ENCODE measurements at regions not wholly inside any gene's neighbourhood (a gene's known extent, or its start where the extent isn't known, plus 50 kb on each side); places are given as distances from the start of the nearest gene placed in this dataset.
A peak's percentile ranks its signal among the peaks of the same experiment; 100 is the strongest.

GRCh38 chr2:176544991-176545956 is 276.0 kb downstream of the MTX2 start:
- Histone ChIP-seq H3K4me1 (ENCODE audit: insufficient read depth, low read length) (no peaks in the 10 kb centered on the region), H3K4me3 (ENCODE audit: low read length) (no peak overlapping the region), H3K36me3 (ENCODE audit: insufficient read depth, low read length) (no peaks in the 10 kb centered on the region), H3K27ac (ENCODE audit: low read depth, low read length) (no peak overlapping the region), H3K27me3 (ENCODE audit: insufficient read depth, low read length, poor library complexity, severe bottlenecking) (peaks cover 6% of the 10 kb centered on the region), H3K9me3 (ENCODE audit: low read length) (no peaks in the 10 kb centered on the region)
- Mint-ChIP-seq H3K9me3 (no peaks in the 10 kb centered on the region), H3K27ac (no peak overlapping the region), H3K4me1 (no peaks in the 10 kb centered on the region), H3K36me3 (no peaks in the 10 kb centered on the region), H3K4me3 (no peak overlapping the region), H3K27me3 (peaks cover 8 to 33% of the 10 kb centered on the region in 2 donors)
- no peak for DNase-seq
- POLR2A ChIA-PET: no interaction called here
- CTCF ChIA-PET: interaction anchor here (1.3 kb wide), 1 partner anchor 9 kb away, joined by 6 read pairs; no protein-coding TSS in a partner anchor

GRCh38 chr2:176546550-176546949 is 277.3 kb downstream of the MTX2 start:
- Mint-ChIP-seq H3K4me3 (no peak overlapping the region), H3K27ac (no peak overlapping the region), H3K4me1 (no peaks in the 10 kb centered on the region), H3K36me3 (no peaks in the 10 kb centered on the region), H3K9me3 (no peaks in the 10 kb centered on the region), H3K27me3 (peaks cover 8 to 35% of the 10 kb centered on the region in 2 donors)
- H3K4me3 ChIP-seq (ENCODE audit: low read length): no peak overlapping the region
- H3K27me3 ChIP-seq (ENCODE audit: insufficient read depth, low read length, poor library complexity, severe bottlenecking): peaks cover 6% of the 10 kb centered on the region
- no peaks in the 10 kb centered on the region for H3K9me3 ChIP-seq (ENCODE audit: low read length)
- DNase-seq: no peak
- CTCF ChIA-PET: interaction anchor here (1.3 kb wide), 1 partner anchor 8 kb away, joined by 6 read pairs; no protein-coding TSS in a partner anchor
- no peaks in the 10 kb centered on the region for H3K4me1 ChIP-seq (ENCODE audit: insufficient read depth, low read length)
- no peaks in the 10 kb centered on the region for H3K36me3 ChIP-seq (ENCODE audit: insufficient read depth, low read length)
- POLR2A ChIA-PET: no interaction called here
- no peak overlapping the region for H3K27ac ChIP-seq (ENCODE audit: low read depth, low read length)

- H3K36me3 Mint-ChIP-seq: no peaks in the 10 kb centered on the region
- no peak for DNase-seq
- ChIA-PET CTCF (no interaction called here), POLR2A (no interaction called here)
- Histone ChIP-seq H3K9me3 (ENCODE audit: low read length) (no peaks in the 10 kb centered on the region), H3K4me1 (ENCODE audit: insufficient read depth, low read length) (peaks cover 10% of the 10 kb centered on the region), H3K4me3 (ENCODE audit: low read length) (no peak overlapping the region), H3K36me3 (ENCODE audit: insufficient read depth, low read length) (no peaks in the 10 kb centered on the region), H3K27me3 (ENCODE audit: insufficient read depth, low read length, poor library complexity, severe bottlenecking) (peaks cover 16% of the 10 kb centered on the region), H3K27ac (ENCODE audit: low read depth, low read length) (no peak overlapping the region)
- H3K9me3 Mint-ChIP-seq: no peaks in the 10 kb centered on the region
- peaks cover 19 to 60% of the 10 kb centered on the region in 2 donors for H3K27me3 Mint-ChIP-seq
- peak overlapping the region in 1 of 8 donors; percentile 3 for H3K27ac Mint-ChIP-seq
- H3K4me1 Mint-ChIP-seq: peaks cover 12 to 14% (median 12%) of the 10 kb centered on the region in 3 donors
- peak overlapping the region in 3 of 7 donors; percentile 4 to 29 (median 4) for H3K4me3 Mint-ChIP-seq
Observed at GRCh38 chr2:176552501-176553135, 283.4 kb downstream of the MTX2 start.

DNA sequence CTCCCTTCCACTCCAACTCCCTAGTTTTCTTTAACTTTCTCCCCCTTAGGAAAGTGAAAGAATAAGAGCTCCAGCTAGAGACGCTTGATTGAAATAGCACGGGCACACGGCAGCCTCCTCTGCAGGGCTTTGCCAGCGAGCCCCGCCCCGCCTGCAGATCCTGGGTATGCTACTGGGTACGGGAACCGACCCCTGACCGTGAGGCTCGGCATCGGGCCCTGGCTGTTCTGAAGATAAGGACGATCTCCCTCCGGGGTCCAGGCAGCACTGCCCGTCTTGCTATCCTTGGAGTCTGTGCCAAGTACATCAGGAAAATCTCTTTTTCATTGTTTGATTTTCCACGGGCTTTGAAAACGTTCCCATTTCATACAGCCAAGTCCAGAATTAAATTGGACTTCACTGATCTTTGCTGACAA is 284.5 kb downstream of the MTX2 start:
- peak overlapping the region; percentile 71 for H3K4me3 ChIP-seq (ENCODE audit: low read length)
- H3K27me3 Mint-ChIP-seq: peaks cover 21 to 62% of the 10 kb centered on the region in 2 donors
- peak overlapping the region; percentile 67 to 91 (median 85) for H3K4me3 Mint-ChIP-seq
- no peaks in the 10 kb centered on the region for H3K9me3 Mint-ChIP-seq
- H3K27ac Mint-ChIP-seq: no peak overlapping the region
- no peaks in the 10 kb centered on the region for H3K9me3 ChIP-seq (ENCODE audit: low read length)
- peaks cover 12 to 14% (median 12%) of the 10 kb centered on the region in 3 donors for H3K4me1 Mint-ChIP-seq
- H3K36me3 Mint-ChIP-seq: no peaks in the 10 kb centered on the region
- H3K27ac ChIP-seq (ENCODE audit: low read depth, low read length): no peak overlapping the region
- peak in 3 of 5 donors; percentile 4 to 31 (median 4) for DNase-seq
- CTCF ChIA-PET: interaction anchor here (0.9 to 1.7 kb wide), 11 partner anchors 7 to 443 kb away, joined by 3 to 16 read pairs (median 3); no protein-coding TSS in a partner anchor
- H3K4me1 ChIP-seq (ENCODE audit: insufficient read depth, low read length): peaks cover 10% of the 10 kb centered on the region
- H3K27me3 ChIP-seq (ENCODE audit: insufficient read depth, low read length, poor library complexity, severe bottlenecking): peaks cover 16% of the 10 kb centered on the region
- no peaks in the 10 kb centered on the region for H3K36me3 ChIP-seq (ENCODE audit: insufficient read depth, low read length)
- POLR2A ChIA-PET: no interaction called here

- Mint-ChIP-seq H3K9me3 (no peaks in the 10 kb centered on the region), H3K36me3 (no peaks in the 10 kb centered on the region), H3K27me3 (peaks cover 21 to 67% of the 10 kb centered on the region in 2 donors), H3K4me1 (peaks cover 12 to 14% (median 12%) of the 10 kb centered on the region in 3 donors), H3K27ac (peak overlapping the region in 3 of 8 donors; percentile 4 to 73 (median 21)), H3K4me3 (peak overlapping the region; percentile 67 to 91 (median 85))
- no peak overlapping the region for H3K27ac ChIP-seq (ENCODE audit: low read depth, low read length)
- H3K27me3 ChIP-seq (ENCODE audit: insufficient read depth, low read length, poor library complexity, severe bottlenecking): peaks cover 16% of the 10 kb centered on the region
- H3K9me3 ChIP-seq (ENCODE audit: low read length): no peaks in the 10 kb centered on the region
- no peaks in the 10 kb centered on the region for H3K36me3 ChIP-seq (ENCODE audit: insufficient read depth, low read length)
- ChIA-PET CTCF (interaction anchor here (0.8 to 1.7 kb wide), 15 partner anchors 8 to 444 kb away, joined by 3 to 16 read pairs (median 3); no protein-coding TSS in a partner anchor), POLR2A (no interaction called here)
- H3K4me3 ChIP-seq (ENCODE audit: low read length): peak overlapping the region; percentile 71
- H3K4me1 ChIP-seq (ENCODE audit: insufficient read depth, low read length): peaks cover 10% of the 10 kb centered on the region
- peak in 2 of 5 donors; percentile 38 to 63 for DNase-seq
Observed at GRCh38 chr2:176554101-176555048, 285.1 kb downstream of the MTX2 start.

GRCh38 chr2:176555112-176555511 is 285.9 kb downstream of the MTX2 start:
- POLR2A ChIA-PET: no interaction called here

DNA sequence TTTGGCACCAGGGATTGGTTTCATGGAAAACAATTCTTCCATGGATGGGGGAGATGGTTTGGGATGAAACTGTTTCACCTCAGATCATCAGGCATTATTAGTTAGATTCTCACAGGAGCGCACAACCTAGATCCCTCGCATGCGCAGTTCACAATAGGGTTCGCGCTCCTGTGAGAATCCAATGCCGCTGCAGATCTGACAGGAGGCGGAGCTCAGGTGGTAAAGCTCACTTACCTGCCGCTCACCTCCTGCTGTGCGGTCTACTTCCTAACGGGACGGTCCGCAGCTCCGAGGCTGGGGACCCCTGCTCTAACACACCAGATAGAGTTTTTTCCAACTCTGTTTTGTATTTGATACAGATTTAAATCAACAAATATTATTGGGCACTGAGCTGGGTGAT is 286.5 kb downstream of the MTX2 start:
- H3K4me3 ChIP-seq (ENCODE audit: low read length): no peak overlapping the region
- no peaks in the 10 kb centered on the region for H3K36me3 Mint-ChIP-seq
- peaks cover 16% of the 10 kb centered on the region for H3K27me3 ChIP-seq (ENCODE audit: insufficient read depth, low read length, poor library complexity, severe bottlenecking)
- H3K4me3 Mint-ChIP-seq: no peak overlapping the region
- no peaks in the 10 kb centered on the region for H3K9me3 Mint-ChIP-seq
- CTCF ChIA-PET: no interaction called here
- H3K27ac Mint-ChIP-seq: no peak overlapping the region
- H3K9me3 ChIP-seq (ENCODE audit: low read length): no peaks in the 10 kb centered on the region
- no peak for DNase-seq
- peaks cover 25 to 79% of the 10 kb centered on the region in 2 donors for H3K27me3 Mint-ChIP-seq
- H3K27ac ChIP-seq (ENCODE audit: low read depth, low read length): no peak overlapping the region
- H3K36me3 ChIP-seq (ENCODE audit: insufficient read depth, low read length): no peaks in the 10 kb centered on the region
- H3K4me1 Mint-ChIP-seq: peaks cover 12 to 14% (median 12%) of the 10 kb centered on the region in 3 donors
- POLR2A ChIA-PET: no interaction called here
- H3K4me1 ChIP-seq (ENCODE audit: insufficient read depth, low read length): peaks cover 10% of the 10 kb centered on the region

More at GRCh38 chr2:176555112-176555511, 285.9 kb downstream of the MTX2 start:
- Mint-ChIP-seq H3K4me1 (peaks cover 12 to 14% (median 12%) of the 10 kb centered on the region in 3 donors), H3K4me3 (no peak overlapping the region), H3K9me3 (no peaks in the 10 kb centered on the region), H3K36me3 (no peaks in the 10 kb centered on the region), H3K27me3 (peaks cover 25 to 72% of the 10 kb centered on the region in 2 donors), H3K27ac (no peak overlapping the region)
- H3K9me3 ChIP-seq (ENCODE audit: low read length): no peaks in the 10 kb centered on the region
- H3K27me3 ChIP-seq (ENCODE audit: insufficient read depth, low read length, poor library complexity, severe bottlenecking): peaks cover 16% of the 10 kb centered on the region
- H3K4me3 ChIP-seq (ENCODE audit: low read length): no peak overlapping the region
- no peak overlapping the region for H3K27ac ChIP-seq (ENCODE audit: low read depth, low read length)
- H3K36me3 ChIP-seq (ENCODE audit: insufficient read depth, low read length): no peaks in the 10 kb centered on the region
- DNase-seq: no peak
- peaks cover 10% of the 10 kb centered on the region for H3K4me1 ChIP-seq (ENCODE audit: insufficient read depth, low read length)
- CTCF ChIA-PET: interaction anchor here (0.8 to 1.7 kb wide), 11 partner anchors 9 to 435 kb away, joined by 3 to 16 read pairs (median 3); no protein-coding TSS in a partner anchor
